NCI-H2081 treated with DMSO at 0.1 percent for 48 hours (cell line): ENCODE measurements at regions not wholly inside any gene's neighbourhood (a gene's known extent, or its start where the extent isn't known, plus 50 kb on each side); places are given as distances from the start of the nearest gene placed in this dataset.
"Not testable (repeated sequence)": the region's sequence is repeated elsewhere in the genome, so short reads cannot be mapped to it uniquely, and the experiment has no call there.

Experiments used
- DNase-seq: peaks from one replicate; lab custom pipeline; 2025; lab: John Stamatoyannopoulos, UW

GRCh38 chr3:127440384-127440783 lies 150.1 kb downstream of the TPRA1 start:
- DNase-seq: no peak

GRCh38 chr3:127439621-127440020 lies 150.9 kb downstream of the TPRA1 start:
- DNase-seq: no peak

- DNase-seq: no peak
These were observed 151.1 kb upstream of the PRR20G start for GRCh38 chr3:127438951-127439350.

- DNase-seq: no peak
These were observed 150.5 kb upstream of the PRR20G start for GRCh38 chr3:127438371-127438770.

GRCh38 chr3:127435299-127435698 lies 147.5 kb upstream of the PRR20G start:
- not testable (repeated sequence) for DNase-seq

GRCh38 chr3:127431066-127431465 lies 143.2 kb upstream of the PRR20G start:
- no peak for DNase-seq

GRCh38 chr3:127428344-127428997 lies 140.6 kb upstream of the PRR20G start:
- peak; percentile 56 for DNase-seq

- no peak for DNase-seq
These were observed 139.8 kb upstream of the PRR20G start for GRCh38 chr3:127427666-127428065.

GRCh38 chr3:127427156-127427555 lies 139.3 kb upstream of the PRR20G start:
- no peak for DNase-seq

GRCh38 chr3:127426444-127427153 lies 138.8 kb upstream of the PRR20G start:
- no peak for DNase-seq

- no peak for DNase-seq
These were observed 137.9 kb upstream of the PRR20G start for GRCh38 chr3:127425505-127426443.

GRCh38 chr3:127424766-127425504 lies 137.1 kb upstream of the PRR20G start:
- no peak for DNase-seq

- DNase-seq: no peak
These were observed 136.3 kb upstream of the PRR20G start for GRCh38 chr3:127423856-127424765.

- DNase-seq: no peak
These were observed 135.0 kb upstream of the PRR20G start for GRCh38 chr3:127422663-127423375.

GRCh38 chr3:127421943-127422662 lies 134.3 kb upstream of the PRR20G start:
- DNase-seq: no peak

GRCh38 chr3:127420829-127421228 lies 133.0 kb upstream of the PRR20G start:
- no peak for DNase-seq

GRCh38 chr3:127419641-127420553 lies 132.1 kb upstream of the PRR20G start:
- DNase-seq: no peak

GRCh38 chr3:127419182-127419581 lies 131.3 kb upstream of the PRR20G start:
- DNase-seq: no peak
